ENCODE measurements at regions not wholly inside any gene's neighbourhood (a gene's known extent, or its start where the extent isn't known, plus 50 kb on each side); places are given as distances from the start of the nearest gene placed in this dataset.

GRCh38 chr5:92581690-92582089 is 999.3 kb downstream of the NR2F1-AS1 start:
- no peak for TF ChIP-seq CTCF (conservative IDR thresholded peaks at IDR 0.05; ENCODE audit: low read length)
- TF ChIP-seq EZH2phosphoT487 (IDR thresholded peaks at IDR 0.05; ENCODE audit: borderline replicate concordance, low read depth, low read length) = no peak
- POLR2A ChIA-PET = interaction anchor here (1.0 kb wide), 1 partner anchor 19 kb away, joined by 3 read pairs; no protein-coding TSS in a partner anchor
- Histone ChIP-seq H3K9me3 (ENCODE audit: low read length) (no peaks in the 10 kb centered on the region), H3K4me3 (ENCODE audit: low read depth, low read length, poor library complexity, severe bottlenecking) (no peak overlapping the region), H4K20me1 (ENCODE audit: insufficient read depth, low read length) (no peaks in the 10 kb centered on the region), H3K27ac (ENCODE audit: low read depth, low read length, poor library complexity, severe bottlenecking) (no peak overlapping the region), H2AFZ (ENCODE audit: low read length) (no peak overlapping the region), H3K4me1 (ENCODE audit: insufficient read depth, low read length, poor library complexity, severe bottlenecking) (no peaks in the 10 kb centered on the region), H3K4me2 (ENCODE audit: low read length) (no peak overlapping the region), H3K36me3 (ENCODE audit: insufficient read depth, low read length) (no peaks in the 10 kb centered on the region), H3K9me2 (ENCODE audit: insufficient read depth, low read length) (no peaks in the 10 kb centered on the region), H3K79me2 (ENCODE audit: insufficient read depth, low read depth, low read length) (no peaks in the 10 kb centered on the region)
- intact Hi-C loops (cut with micrococcal nuclease; ENCODE audit: unreplicated experiment) = no loop called here
- no TSS peak for BruUV-seq (replicated peaks)
- DNase-seq (ENCODE audit: low spot score) = no peak
- CTCF ChIA-PET (ENCODE audit: unreplicated experiment) = no interaction called here

- H3K36me3 ChIP-seq (ENCODE audit: insufficient read depth, low read length) = no peaks in the 10 kb centered on the region
- intact Hi-C loops (cut with micrococcal nuclease; ENCODE audit: unreplicated experiment) = no loop called here
- H3K4me3 ChIP-seq (ENCODE audit: low read depth, low read length, poor library complexity, severe bottlenecking) = no peak overlapping the region
- POLR2A ChIA-PET = no interaction called here
- H3K9me2 ChIP-seq (ENCODE audit: insufficient read depth, low read length) = no peaks in the 10 kb centered on the region
- no peaks in the 10 kb centered on the region for H4K20me1 ChIP-seq (ENCODE audit: insufficient read depth, low read length)
- H3K27ac ChIP-seq (ENCODE audit: low read depth, low read length, poor library complexity, severe bottlenecking) = no peak overlapping the region
- TF ChIP-seq CTCF (conservative IDR thresholded peaks at IDR 0.05; ENCODE audit: low read length) (no peak), EZH2phosphoT487 (IDR thresholded peaks at IDR 0.05; ENCODE audit: borderline replicate concordance, low read depth, low read length) (no peak)
- CTCF ChIA-PET (ENCODE audit: unreplicated experiment) = no interaction called here
- H3K4me2 ChIP-seq (ENCODE audit: low read length) = no peak overlapping the region
- no TSS peak for BruUV-seq (replicated peaks)
- no peaks in the 10 kb centered on the region for H3K4me1 ChIP-seq (ENCODE audit: insufficient read depth, low read length, poor library complexity, severe bottlenecking)
- H3K79me2 ChIP-seq (ENCODE audit: insufficient read depth, low read depth, low read length) = no peaks in the 10 kb centered on the region
- no peak overlapping the region for H2AFZ ChIP-seq (ENCODE audit: low read length)
- no peak for DNase-seq (ENCODE audit: low spot score)
- no peaks in the 10 kb centered on the region for H3K9me3 ChIP-seq (ENCODE audit: low read length)
Observed at GRCh38 chr5:92581249-92581648, 999.8 kb downstream of the NR2F1-AS1 start.

GRCh38 chr5:92580814-92581213 is 1000.2 kb downstream of the NR2F1-AS1 start:
- no peaks in the 10 kb centered on the region for H3K9me3 ChIP-seq (ENCODE audit: low read length)
- H3K4me3 ChIP-seq (ENCODE audit: low read depth, low read length, poor library complexity, severe bottlenecking) = no peak overlapping the region
- H3K4me1 ChIP-seq (ENCODE audit: insufficient read depth, low read length, poor library complexity, severe bottlenecking) = no peaks in the 10 kb centered on the region
- intact Hi-C loops (cut with micrococcal nuclease; ENCODE audit: unreplicated experiment) = no loop called here
- no peak for DNase-seq (ENCODE audit: low spot score)
- H2AFZ ChIP-seq (ENCODE audit: low read length) = no peak overlapping the region
- no peaks in the 10 kb centered on the region for H3K36me3 ChIP-seq (ENCODE audit: insufficient read depth, low read length)
- POLR2A ChIA-PET = no interaction called here
- no peak overlapping the region for H3K4me2 ChIP-seq (ENCODE audit: low read length)
- H3K9me2 ChIP-seq (ENCODE audit: insufficient read depth, low read length) = no peaks in the 10 kb centered on the region
- TF ChIP-seq CTCF (conservative IDR thresholded peaks at IDR 0.05; ENCODE audit: low read length) (no peak), EZH2phosphoT487 (IDR thresholded peaks at IDR 0.05; ENCODE audit: borderline replicate concordance, low read depth, low read length) (no peak)
- H3K27ac ChIP-seq (ENCODE audit: low read depth, low read length, poor library complexity, severe bottlenecking) = no peak overlapping the region
- CTCF ChIA-PET (ENCODE audit: unreplicated experiment) = no interaction called here
- no TSS peak for BruUV-seq (replicated peaks)
- H3K79me2 ChIP-seq (ENCODE audit: insufficient read depth, low read depth, low read length) = no peaks in the 10 kb centered on the region
- H4K20me1 ChIP-seq (ENCODE audit: insufficient read depth, low read length) = no peaks in the 10 kb centered on the region

All from OCI-LY7 (cell line).